ENCODE measurements at regions not wholly inside any gene's neighbourhood (a gene's known extent, or its start where the extent isn't known, plus 50 kb on each side); places are given as distances from the start of the nearest gene placed in this dataset.

- no peak for TF ChIP-seq POLR2A (IDR thresholded peaks at IDR 0.05; ENCODE audit: low read length)
- no peak for TF ChIP-seq GATA1 (IDR thresholded peaks at IDR 0.05; ENCODE audit: low read depth, low read length)
Observed at GRCh38 chr4:57231781-57232180, 121.6 kb upstream of the IGFBP7 start.
